ENCODE measurements at regions not wholly inside any gene's neighbourhood (a gene's known extent, or its start where the extent isn't known, plus 50 kb on each side); places are given as distances from the start of the nearest gene placed in this dataset.

GRCh38 chr11:38252620-38253019 lies 1654.6 kb upstream of the RAG2 start:
- H4K20me1 ChIP-seq (ENCODE audit: insufficient read depth), result no peaks in the 10 kb centered on the region
- CTCF ChIA-PET, result no interaction called here
- H3K79me2 ChIP-seq (ENCODE audit: insufficient read depth, low read length), result no peaks in the 10 kb centered on the region
- H3K27ac ChIP-seq (ENCODE audit: low read depth, low read length), result no peak overlapping the region
- POLR2A ChIA-PET, result no interaction called here
- H3K4me1 ChIP-seq (ENCODE audit: control insufficient read depth in 1 of 2, insufficient read depth in 2 of 2, low read length in 2 of 2), result no peaks in the 10 kb centered on the region
- H2AFZ ChIP-seq (ENCODE audit: low read depth, low read length, poor library complexity, severe bottlenecking), result no peak overlapping the region
- H3K9me2 ChIP-seq (ENCODE audit: insufficient read depth), result no peaks in the 10 kb centered on the region
- no peak for ATAC-seq
- TF ChIP-seq SIN3A (IDR thresholded peaks at IDR 0.05; ENCODE audit: low read depth) (no peak), ELF1 (IDR thresholded peaks at IDR 0.05; ENCODE audit: borderline replicate concordance, low read depth) (no peak), RAD21 (IDR thresholded peaks at IDR 0.05; ENCODE audit: low read depth) (no peak), JUND (IDR thresholded peaks at IDR 0.05) (no peak), ATF3 (IDR thresholded peaks at IDR 0.05) (no peak), MAX (IDR thresholded peaks at IDR 0.05) (no peak), SRF (IDR thresholded peaks at IDR 0.05; ENCODE audit: low read depth) (no peak), ZBTB33 (IDR thresholded peaks at IDR 0.05; ENCODE audit: extremely low read depth, insufficient replicate concordance, low read length) (no peak), SP1 (IDR thresholded peaks at IDR 0.05; ENCODE audit: low read depth) (no peak), EGR1 (IDR thresholded peaks at IDR 0.05; ENCODE audit: low read depth) (no peak), REST (IDR thresholded peaks at IDR 0.05; ENCODE audit: low read depth) (no peak), EZH2phosphoT487 (IDR thresholded peaks at IDR 0.05; ENCODE audit: borderline replicate concordance) (no peak)
- no peaks in the 10 kb centered on the region for H3K36me3 ChIP-seq (ENCODE audit: control insufficient read depth in 1 of 2, insufficient read depth in 2 of 2, low read length in 2 of 2)
- RAD21 ChIA-PET (ENCODE audit: low non-redundant PET in 1 of 2, low total read pairs in 2 of 2, uncharacterized antibody in 2 of 2, unreplicated experiment in 2 of 2), result no interaction called here
- BruUV-seq (replicated peaks), result no TSS peak
- H3K27me3 ChIP-seq (ENCODE audit: insufficient read depth, low read length), result no peaks in the 10 kb centered on the region
- H3K4me3 ChIP-seq (replicated peaks in 1 of 2; ENCODE audit: low read depth in 1 of 2, low read length in 2 of 2), result no peak overlapping the region
- H3K4me2 ChIP-seq (ENCODE audit: low read length), result no peak overlapping the region
- peaks cover 4 to 16% of the 10 kb centered on the region in 2 experiments; a peak in 2 of 4 replicates for H3K9me3 ChIP-seq (ENCODE audit: control insufficient read depth in 1 of 2, insufficient read depth in 1 of 2, low read depth in 1 of 2, low read length in 2 of 2)
- no peak for DNase-seq (ENCODE audit: low read depth, low spot score)
- intact Hi-C loops (cut with micrococcal nuclease), result no loop called here
- no peak overlapping the region for H3K9ac ChIP-seq (ENCODE audit: low read length)
